ENCODE measurements at regions not wholly inside any gene's neighbourhood (a gene's known extent, or its start where the extent isn't known, plus 50 kb on each side); places are given as distances from the start of the nearest gene placed in this dataset.

GRCh38 chr1:114224196-114224907 is 70.7 kb upstream of the SYT6 start:
- DNase-seq (ENCODE audit: low spot score), result no peak

GRCh38 chr1:114222920-114223319 is 69.3 kb upstream of the SYT6 start:
- DNase-seq (ENCODE audit: low spot score), result no peak

GRCh38 chr1:114219172-114219868 is 65.7 kb upstream of the SYT6 start:
- no peak for DNase-seq (ENCODE audit: low spot score)

- DNase-seq (ENCODE audit: low spot score), result no peak
Observed at GRCh38 chr1:114218361-114219171, 64.9 kb upstream of the SYT6 start.

GRCh38 chr1:114216431-114217173 is 62.9 kb upstream of the SYT6 start:
- DNase-seq (ENCODE audit: low spot score), result no peak

GRCh38 chr1:114215436-114215835 is 61.8 kb upstream of the SYT6 start:
- no peak for DNase-seq (ENCODE audit: low spot score)

GRCh38 chr1:114214016-114214415 is 60.3 kb upstream of the SYT6 start:
- no peak for DNase-seq (ENCODE audit: low spot score)

- DNase-seq (ENCODE audit: low spot score), result no peak
Observed at GRCh38 chr1:114209971-114210370, 56.3 kb upstream of the SYT6 start.

GRCh38 chr1:114208714-114209113 is 55.0 kb upstream of the SYT6 start:
- DNase-seq (ENCODE audit: low spot score), result no peak

GRCh38 chr1:114208106-114208505 is 54.4 kb upstream of the SYT6 start:
- no peak for DNase-seq (ENCODE audit: low spot score)

- no peak for DNase-seq (ENCODE audit: low spot score)
Observed at GRCh38 chr1:114207635-114208034, 54.0 kb upstream of the SYT6 start.

GRCh38 chr1:114206392-114206791 is 52.7 kb upstream of the SYT6 start:
- no peak for DNase-seq (ENCODE audit: low spot score)

- no peak for DNase-seq (ENCODE audit: low spot score)
Observed at GRCh38 chr1:114203595-114204128, 50.0 kb upstream of the SYT6 start.

Data from kidney capillary endothelial cell (primary cell).